HEK293 (cell line): ENCODE measurements at regions not wholly inside any gene's neighbourhood (a gene's known extent, or its start where the extent isn't known, plus 50 kb on each side); places are given as distances from the start of the nearest gene placed in this dataset.

Experiments used
- CTCF ChIP-seq: fragments of 450-650 bp; formaldehyde crosslinking; IDR thresholded peaks from 2 replicates; pipeline ENCODE4 v1.5.1; 2016; ENCODE audit warnings: missing biosample characterization, missing genetic modification characterization
- REST ChIP-seq: fragments of 450-650 bp; formaldehyde crosslinking; IDR thresholded peaks from 2 replicates; pipeline ENCODE4 v1.5.1; 2016; ENCODE audit warnings: missing biosample characterization, missing genetic modification characterization
- ZBTB7A ChIP-seq: fragments of 450-650 bp; formaldehyde crosslinking; IDR thresholded peaks from 2 replicates; pipeline ENCODE4 v1.5.1; 2016; ENCODE audit warnings: low read depth, missing biosample characterization, missing genetic modification characterization
- ZSCAN30 ChIP-seq: fragments of 450-650 bp; IDR thresholded peaks from 2 replicates; pipeline ENCODE4 v1.5.1; 2018; ENCODE audit warnings: missing biosample characterization, mild to moderate bottlenecking, missing genetic modification characterization, moderate library complexity
- TF ChIP-seq, protein P1 (sequence below): fragments of 450-650 bp; formaldehyde crosslinking; conservative IDR thresholded peaks from 2 replicates; pipeline ENCODE4 v1.5.1; 2016; ENCODE audit warnings: low read depth, missing biosample characterization, missing genetic modification characterization

DNA sequence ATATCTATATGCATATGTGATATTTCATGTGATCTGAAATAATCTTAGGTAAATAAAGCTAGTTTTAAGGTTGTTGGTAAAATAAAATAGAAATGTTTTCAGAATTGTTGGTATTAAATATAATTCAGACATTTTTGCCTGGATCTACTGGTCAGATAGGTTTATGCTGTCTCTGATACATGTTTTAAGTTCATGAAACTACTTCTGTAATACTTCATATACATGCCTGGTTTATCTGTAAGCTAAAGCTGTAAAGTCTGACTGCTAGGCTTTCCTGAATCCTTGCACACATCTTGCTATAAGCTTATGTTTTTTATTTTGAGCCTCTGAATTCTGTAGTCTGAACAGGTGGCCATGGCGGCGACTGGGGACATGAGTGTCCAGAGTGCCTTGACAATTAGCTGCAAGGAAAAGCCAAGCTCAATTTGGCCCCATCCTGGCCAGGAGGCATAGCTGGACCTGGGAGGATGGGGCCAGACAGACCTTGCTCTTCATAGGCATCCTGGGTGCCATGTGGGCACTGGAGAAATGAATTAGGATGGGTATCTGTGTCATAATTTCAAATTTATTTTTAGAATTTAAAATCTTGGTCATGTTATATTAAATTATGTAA, 241.0 kb upstream of the UBASH3B start:
- no peak for TF ChIP-seq CTCF (tag by site-specific recombination)
- no peak for TF ChIP-seq ZBTB7A (tag by site-specific recombination)
- TF ChIP-seq, protein P1, sequence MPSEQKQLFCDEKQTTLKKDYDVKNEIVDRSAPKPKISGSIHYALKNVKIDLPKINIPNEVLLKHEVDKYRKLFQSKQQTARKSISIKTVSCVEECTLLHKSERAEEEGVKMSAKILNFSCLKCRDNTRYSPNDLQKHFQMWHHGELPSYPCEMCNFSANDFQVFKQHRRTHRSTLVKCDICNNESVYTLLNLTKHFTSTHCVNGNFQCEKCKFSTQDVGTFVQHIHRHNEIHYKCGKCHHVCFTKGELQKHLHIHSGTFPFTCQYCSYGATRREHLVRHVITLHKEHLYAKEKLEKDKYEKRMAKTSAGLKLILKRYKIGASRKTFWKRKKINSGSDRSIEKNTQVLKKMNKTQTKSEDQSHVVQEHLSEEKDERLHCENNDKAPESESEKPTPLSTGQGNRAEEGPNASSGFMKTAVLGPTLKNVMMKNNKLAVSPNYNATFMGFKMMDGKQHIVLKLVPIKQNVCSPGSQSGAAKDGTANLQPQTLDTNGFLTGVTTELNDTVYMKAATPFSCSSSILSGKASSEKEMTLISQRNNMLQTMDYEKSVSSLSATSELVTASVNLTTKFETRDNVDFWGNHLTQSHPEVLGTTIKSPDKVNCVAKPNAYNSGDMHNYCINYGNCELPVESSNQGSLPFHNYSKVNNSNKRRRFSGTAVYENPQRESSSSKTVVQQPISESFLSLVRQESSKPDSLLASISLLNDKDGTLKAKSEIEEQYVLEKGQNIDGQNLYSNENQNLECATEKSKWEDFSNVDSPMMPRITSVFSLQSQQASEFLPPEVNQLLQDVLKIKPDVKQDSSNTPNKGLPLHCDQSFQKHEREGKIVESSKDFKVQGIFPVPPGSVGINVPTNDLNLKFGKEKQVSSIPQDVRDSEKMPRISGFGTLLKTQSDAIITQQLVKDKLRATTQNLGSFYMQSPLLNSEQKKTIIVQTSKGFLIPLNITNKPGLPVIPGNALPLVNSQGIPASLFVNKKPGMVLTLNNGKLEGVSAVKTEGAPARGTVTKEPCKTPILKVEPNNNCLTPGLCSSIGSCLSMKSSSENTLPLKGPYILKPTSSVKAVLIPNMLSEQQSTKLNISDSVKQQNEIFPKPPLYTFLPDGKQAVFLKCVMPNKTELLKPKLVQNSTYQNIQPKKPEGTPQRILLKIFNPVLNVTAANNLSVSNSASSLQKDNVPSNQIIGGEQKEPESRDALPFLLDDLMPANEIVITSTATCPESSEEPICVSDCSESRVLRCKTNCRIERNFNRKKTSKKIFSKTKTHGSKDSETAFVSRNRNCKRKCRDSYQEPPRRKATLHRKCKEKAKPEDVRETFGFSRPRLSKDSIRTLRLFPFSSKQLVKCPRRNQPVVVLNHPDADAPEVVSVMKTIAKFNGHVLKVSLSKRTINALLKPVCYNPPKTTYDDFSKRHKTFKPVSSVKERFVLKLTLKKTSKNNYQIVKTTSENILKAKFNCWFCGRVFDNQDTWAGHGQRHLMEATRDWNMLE (tag by site-specific recombination): no peak
- no peak for TF ChIP-seq REST (tag by site-specific recombination)
- TF ChIP-seq ZSCAN30 (tag by site-specific recombination): no peak
